ENCODE measurements at regions not wholly inside any gene's neighbourhood (a gene's known extent, or its start where the extent isn't known, plus 50 kb on each side); places are given as distances from the start of the nearest gene placed in this dataset.

DNA sequence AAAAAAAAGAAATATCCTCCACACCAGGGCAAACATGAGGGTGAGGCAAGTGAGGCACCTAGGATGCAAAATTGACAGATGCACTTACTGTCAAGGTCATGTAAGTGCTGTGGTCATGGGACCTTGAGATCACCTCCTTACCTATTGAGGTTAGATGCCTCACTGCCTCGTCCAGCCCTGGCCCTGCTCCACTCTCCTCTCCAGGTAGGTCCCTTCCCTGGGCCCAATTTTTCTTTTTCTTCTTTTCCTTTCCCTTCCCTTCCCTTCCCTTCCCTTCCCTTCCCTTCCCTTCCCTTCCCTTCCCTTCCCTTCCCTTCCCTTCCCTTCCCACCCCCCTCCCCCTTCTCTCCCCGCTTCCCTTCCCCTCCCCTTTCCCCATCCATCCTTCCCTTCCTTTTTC lies 71.1 kb upstream of the DLG1 start:
- TF ChIP-seq ZNF629 (tag by site-specific recombination; IDR thresholded peaks at IDR 0.05) (no peak), ZNF701 (tag by site-specific recombination; IDR thresholded peaks at IDR 0.05) (no peak), ZNF423 (tag by site-specific recombination; IDR thresholded peaks at IDR 0.05) (no peak), ZNF830 (tag by site-specific recombination; IDR thresholded peaks at IDR 0.05; ENCODE audit: low read depth) (no peak), ZNF19 (tag by site-specific recombination; IDR thresholded peaks at IDR 0.05; ENCODE audit: low read depth) (no peak)
- TF ChIP-seq, protein P1, sequence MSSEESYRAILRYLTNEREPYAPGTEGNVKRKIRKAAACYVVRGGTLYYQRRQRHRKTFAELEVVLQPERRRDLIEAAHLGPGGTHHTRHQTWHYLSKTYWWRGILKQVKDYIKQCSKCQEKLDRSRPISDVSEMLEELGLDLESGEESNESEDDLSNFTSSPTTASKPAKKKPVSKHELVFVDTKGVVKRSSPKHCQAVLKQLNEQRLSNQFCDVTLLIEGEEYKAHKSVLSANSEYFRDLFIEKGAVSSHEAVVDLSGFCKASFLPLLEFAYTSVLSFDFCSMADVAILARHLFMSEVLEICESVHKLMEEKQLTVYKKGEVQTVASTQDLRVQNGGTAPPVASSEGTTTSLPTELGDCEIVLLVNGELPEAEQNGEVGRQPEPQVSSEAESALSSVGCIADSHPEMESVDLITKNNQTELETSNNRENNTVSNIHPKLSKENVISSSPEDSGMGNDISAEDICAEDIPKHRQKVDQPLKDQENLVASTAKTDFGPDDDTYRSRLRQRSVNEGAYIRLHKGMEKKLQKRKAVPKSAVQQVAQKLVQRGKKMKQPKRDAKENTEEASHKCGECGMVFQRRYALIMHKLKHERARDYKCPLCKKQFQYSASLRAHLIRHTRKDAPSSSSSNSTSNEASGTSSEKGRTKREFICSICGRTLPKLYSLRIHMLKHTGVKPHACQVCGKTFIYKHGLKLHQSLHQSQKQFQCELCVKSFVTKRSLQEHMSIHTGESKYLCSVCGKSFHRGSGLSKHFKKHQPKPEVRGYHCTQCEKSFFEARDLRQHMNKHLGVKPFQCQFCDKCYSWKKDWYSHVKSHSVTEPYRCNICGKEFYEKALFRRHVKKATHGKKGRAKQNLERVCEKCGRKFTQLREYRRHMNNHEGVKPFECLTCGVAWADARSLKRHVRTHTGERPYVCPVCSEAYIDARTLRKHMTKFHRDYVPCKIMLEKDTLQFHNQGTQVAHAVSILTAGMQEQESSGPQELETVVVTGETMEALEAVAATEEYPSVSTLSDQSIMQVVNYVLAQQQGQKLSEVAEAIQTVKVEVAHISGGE (tag by site-specific recombination; conservative IDR thresholded peaks at IDR 0.05; ENCODE audit: low read depth) = no peak
- TF ChIP-seq, protein P2, sequence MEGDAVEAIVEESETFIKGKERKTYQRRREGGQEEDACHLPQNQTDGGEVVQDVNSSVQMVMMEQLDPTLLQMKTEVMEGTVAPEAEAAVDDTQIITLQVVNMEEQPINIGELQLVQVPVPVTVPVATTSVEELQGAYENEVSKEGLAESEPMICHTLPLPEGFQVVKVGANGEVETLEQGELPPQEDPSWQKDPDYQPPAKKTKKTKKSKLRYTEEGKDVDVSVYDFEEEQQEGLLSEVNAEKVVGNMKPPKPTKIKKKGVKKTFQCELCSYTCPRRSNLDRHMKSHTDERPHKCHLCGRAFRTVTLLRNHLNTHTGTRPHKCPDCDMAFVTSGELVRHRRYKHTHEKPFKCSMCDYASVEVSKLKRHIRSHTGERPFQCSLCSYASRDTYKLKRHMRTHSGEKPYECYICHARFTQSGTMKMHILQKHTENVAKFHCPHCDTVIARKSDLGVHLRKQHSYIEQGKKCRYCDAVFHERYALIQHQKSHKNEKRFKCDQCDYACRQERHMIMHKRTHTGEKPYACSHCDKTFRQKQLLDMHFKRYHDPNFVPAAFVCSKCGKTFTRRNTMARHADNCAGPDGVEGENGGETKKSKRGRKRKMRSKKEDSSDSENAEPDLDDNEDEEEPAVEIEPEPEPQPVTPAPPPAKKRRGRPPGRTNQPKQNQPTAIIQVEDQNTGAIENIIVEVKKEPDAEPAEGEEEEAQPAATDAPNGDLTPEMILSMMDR (tag by site-specific recombination; IDR thresholded peaks at IDR 0.05) = no peak
- TF ChIP-seq, protein P3, sequence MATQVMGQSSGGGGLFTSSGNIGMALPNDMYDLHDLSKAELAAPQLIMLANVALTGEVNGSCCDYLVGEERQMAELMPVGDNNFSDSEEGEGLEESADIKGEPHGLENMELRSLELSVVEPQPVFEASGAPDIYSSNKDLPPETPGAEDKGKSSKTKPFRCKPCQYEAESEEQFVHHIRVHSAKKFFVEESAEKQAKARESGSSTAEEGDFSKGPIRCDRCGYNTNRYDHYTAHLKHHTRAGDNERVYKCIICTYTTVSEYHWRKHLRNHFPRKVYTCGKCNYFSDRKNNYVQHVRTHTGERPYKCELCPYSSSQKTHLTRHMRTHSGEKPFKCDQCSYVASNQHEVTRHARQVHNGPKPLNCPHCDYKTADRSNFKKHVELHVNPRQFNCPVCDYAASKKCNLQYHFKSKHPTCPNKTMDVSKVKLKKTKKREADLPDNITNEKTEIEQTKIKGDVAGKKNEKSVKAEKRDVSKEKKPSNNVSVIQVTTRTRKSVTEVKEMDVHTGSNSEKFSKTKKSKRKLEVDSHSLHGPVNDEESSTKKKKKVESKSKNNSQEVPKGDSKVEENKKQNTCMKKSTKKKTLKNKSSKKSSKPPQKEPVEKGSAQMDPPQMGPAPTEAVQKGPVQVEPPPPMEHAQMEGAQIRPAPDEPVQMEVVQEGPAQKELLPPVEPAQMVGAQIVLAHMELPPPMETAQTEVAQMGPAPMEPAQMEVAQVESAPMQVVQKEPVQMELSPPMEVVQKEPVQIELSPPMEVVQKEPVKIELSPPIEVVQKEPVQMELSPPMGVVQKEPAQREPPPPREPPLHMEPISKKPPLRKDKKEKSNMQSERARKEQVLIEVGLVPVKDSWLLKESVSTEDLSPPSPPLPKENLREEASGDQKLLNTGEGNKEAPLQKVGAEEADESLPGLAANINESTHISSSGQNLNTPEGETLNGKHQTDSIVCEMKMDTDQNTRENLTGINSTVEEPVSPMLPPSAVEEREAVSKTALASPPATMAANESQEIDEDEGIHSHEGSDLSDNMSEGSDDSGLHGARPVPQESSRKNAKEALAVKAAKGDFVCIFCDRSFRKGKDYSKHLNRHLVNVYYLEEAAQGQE (tag by site-specific recombination; IDR thresholded peaks at IDR 0.05) = no peak
